ENCODE measurements at regions not wholly inside any gene's neighbourhood (a gene's known extent, or its start where the extent isn't known, plus 50 kb on each side); places are given as distances from the start of the nearest gene placed in this dataset.

DNA sequence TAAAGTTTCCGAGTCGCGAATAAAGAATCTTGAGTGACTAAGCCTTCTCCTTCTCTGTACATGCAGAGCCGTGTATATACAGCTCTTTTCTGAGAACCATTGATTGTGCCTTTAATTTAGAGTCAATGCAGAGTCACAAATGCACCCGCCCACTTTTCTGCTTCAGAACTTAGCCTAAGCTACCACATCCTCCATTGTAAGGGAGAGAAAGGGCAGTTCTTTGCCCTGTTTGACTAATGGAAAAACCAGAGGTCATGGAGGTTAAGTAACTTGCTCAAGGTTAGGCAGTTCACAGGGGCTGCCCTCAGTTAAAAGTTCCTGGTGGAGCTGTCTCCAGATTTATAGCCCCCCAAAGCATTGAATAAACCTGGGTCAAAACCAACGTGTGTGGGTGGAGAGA is 139.6 kb downstream of the TOMM20 start:
- peaks cover 43% of the 10 kb centered on the region for H3F3A ChIP-seq (ENCODE audit: low read depth)
- no peaks in the 10 kb centered on the region for H3K36me3 ChIP-seq
- TF ChIP-seq EZH2 (IDR thresholded peaks at IDR 0.05) (no peak), EZH2phosphoT487 (IDR thresholded peaks at IDR 0.05) (no peak)
- TF ChIP-seq, protein P1, sequence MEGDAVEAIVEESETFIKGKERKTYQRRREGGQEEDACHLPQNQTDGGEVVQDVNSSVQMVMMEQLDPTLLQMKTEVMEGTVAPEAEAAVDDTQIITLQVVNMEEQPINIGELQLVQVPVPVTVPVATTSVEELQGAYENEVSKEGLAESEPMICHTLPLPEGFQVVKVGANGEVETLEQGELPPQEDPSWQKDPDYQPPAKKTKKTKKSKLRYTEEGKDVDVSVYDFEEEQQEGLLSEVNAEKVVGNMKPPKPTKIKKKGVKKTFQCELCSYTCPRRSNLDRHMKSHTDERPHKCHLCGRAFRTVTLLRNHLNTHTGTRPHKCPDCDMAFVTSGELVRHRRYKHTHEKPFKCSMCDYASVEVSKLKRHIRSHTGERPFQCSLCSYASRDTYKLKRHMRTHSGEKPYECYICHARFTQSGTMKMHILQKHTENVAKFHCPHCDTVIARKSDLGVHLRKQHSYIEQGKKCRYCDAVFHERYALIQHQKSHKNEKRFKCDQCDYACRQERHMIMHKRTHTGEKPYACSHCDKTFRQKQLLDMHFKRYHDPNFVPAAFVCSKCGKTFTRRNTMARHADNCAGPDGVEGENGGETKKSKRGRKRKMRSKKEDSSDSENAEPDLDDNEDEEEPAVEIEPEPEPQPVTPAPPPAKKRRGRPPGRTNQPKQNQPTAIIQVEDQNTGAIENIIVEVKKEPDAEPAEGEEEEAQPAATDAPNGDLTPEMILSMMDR (IDR thresholded peaks at IDR 0.05) = no peak
- H3K9me3 ChIP-seq (ENCODE audit: low read depth) = no peaks in the 10 kb centered on the region
- H4K20me1 ChIP-seq (ENCODE audit: low read depth) = no peaks in the 10 kb centered on the region
- H3K4me2 ChIP-seq = no peak overlapping the region
- Mint-ChIP-seq H3K27ac (peak overlapping the region; percentile 68), H3K36me3 (no peaks in the 10 kb centered on the region), H3K9me3 (no peaks in the 10 kb centered on the region), H3K27me3 (ENCODE audit: insufficient read depth, low read depth) (peaks cover 8% of the 10 kb centered on the region), H3K4me1 (peaks cover 51% of the 10 kb centered on the region), H3K4me3 (no peak overlapping the region)
- no peak overlapping the region for H3K9ac ChIP-seq
- no peak for DNase-seq (ENCODE audit: low spot score)
- H3K27ac ChIP-seq = no peak overlapping the region
- H3K4me3 ChIP-seq = no peak overlapping the region
- H3K79me2 ChIP-seq (ENCODE audit: low read depth) = no peaks in the 10 kb centered on the region
- no peak overlapping the region for H2AFZ ChIP-seq (replicated peaks)
- peaks cover 25% of the 10 kb centered on the region for H3K4me1 ChIP-seq
- no peaks in the 10 kb centered on the region for H3K27me3 ChIP-seq

GRCh38 chr1:234988536-234988935 is 140.1 kb downstream of the TOMM20 start:
- DNase-seq (ENCODE audit: low spot score) = no peak
- no peak overlapping the region for H3K4me2 ChIP-seq
- H2AFZ ChIP-seq (replicated peaks) = no peak overlapping the region
- Mint-ChIP-seq H3K27ac (no peak overlapping the region), H3K9me3 (no peaks in the 10 kb centered on the region), H3K27me3 (ENCODE audit: insufficient read depth, low read depth) (peaks cover 8% of the 10 kb centered on the region), H3K36me3 (no peaks in the 10 kb centered on the region), H3K4me3 (no peak overlapping the region), H3K4me1 (peaks cover 55% of the 10 kb centered on the region)
- peaks cover 43% of the 10 kb centered on the region for H3F3A ChIP-seq (ENCODE audit: low read depth)
- no peaks in the 10 kb centered on the region for H3K36me3 ChIP-seq
- H3K4me1 ChIP-seq = peaks cover 25% of the 10 kb centered on the region
- no peak overlapping the region for H3K9ac ChIP-seq
- no peak overlapping the region for H3K4me3 ChIP-seq
- no peak overlapping the region for H3K27ac ChIP-seq
- no peaks in the 10 kb centered on the region for H3K79me2 ChIP-seq (ENCODE audit: low read depth)
- TF ChIP-seq EZH2 (IDR thresholded peaks at IDR 0.05) (no peak), EZH2phosphoT487 (IDR thresholded peaks at IDR 0.05) (no peak)
- TF ChIP-seq, protein P1 (IDR thresholded peaks at IDR 0.05) = no peak
- no peaks in the 10 kb centered on the region for H3K9me3 ChIP-seq (ENCODE audit: low read depth)
- no peaks in the 10 kb centered on the region for H3K27me3 ChIP-seq
- H4K20me1 ChIP-seq (ENCODE audit: low read depth) = no peaks in the 10 kb centered on the region

DNA sequence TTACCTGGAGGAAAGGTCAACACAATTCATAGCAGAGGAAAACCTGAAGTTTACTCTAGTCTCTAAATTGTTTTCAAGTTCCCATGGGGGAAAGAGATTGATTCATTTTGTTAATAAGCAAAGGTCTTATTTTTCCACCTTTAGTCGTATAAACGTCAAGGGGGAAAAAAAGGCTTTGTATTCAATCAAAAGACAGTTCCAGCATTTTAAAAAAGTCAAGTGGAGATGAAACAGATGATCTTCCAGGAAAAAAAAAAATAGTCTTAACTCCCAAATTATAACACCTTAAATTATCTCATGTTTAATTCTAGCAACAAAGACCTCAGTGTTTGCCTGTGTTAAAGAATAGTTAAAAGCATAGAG is 140.5 kb downstream of the TOMM20 start:
- DNase-seq (ENCODE audit: low spot score) = no peak
- peaks cover 55% of the 10 kb centered on the region for H3K4me1 Mint-ChIP-seq
- H3K36me3 ChIP-seq = no peaks in the 10 kb centered on the region
- no peaks in the 10 kb centered on the region for H3K36me3 Mint-ChIP-seq
- H3K4me3 ChIP-seq = no peak overlapping the region
- H3K4me2 ChIP-seq = peak overlapping the region; percentile 20
- H3K79me2 ChIP-seq (ENCODE audit: low read depth) = no peaks in the 10 kb centered on the region
- no peaks in the 10 kb centered on the region for H4K20me1 ChIP-seq (ENCODE audit: low read depth)
- TF ChIP-seq EZH2phosphoT487 (IDR thresholded peaks at IDR 0.05) (no peak), EZH2 (IDR thresholded peaks at IDR 0.05) (no peak)
- TF ChIP-seq, protein P1 (IDR thresholded peaks at IDR 0.05) = no peak
- no peak overlapping the region for H3K4me3 Mint-ChIP-seq
- peaks cover 43% of the 10 kb centered on the region for H3F3A ChIP-seq (ENCODE audit: low read depth)
- no peak overlapping the region for H2AFZ ChIP-seq (replicated peaks)
- no peaks in the 10 kb centered on the region for H3K9me3 Mint-ChIP-seq
- no peak overlapping the region for H3K9ac ChIP-seq
- H3K27me3 ChIP-seq = no peaks in the 10 kb centered on the region
- H3K27ac ChIP-seq = peak overlapping the region; percentile 90
- peak overlapping the region; percentile 98 for H3K27ac Mint-ChIP-seq
- H3K9me3 ChIP-seq (ENCODE audit: low read depth) = no peaks in the 10 kb centered on the region
- peaks cover 8% of the 10 kb centered on the region for H3K27me3 Mint-ChIP-seq (ENCODE audit: insufficient read depth, low read depth)
- peaks cover 25% of the 10 kb centered on the region for H3K4me1 ChIP-seq

Data from neural progenitor cell (in vitro differentiated cells).